ENCODE measurements at regions not wholly inside any gene's neighbourhood (a gene's known extent, or its start where the extent isn't known, plus 50 kb on each side); places are given as distances from the start of the nearest gene placed in this dataset.
"Not testable (repeated sequence)": the region's sequence is repeated elsewhere in the genome, so short reads cannot be mapped to it uniquely, and the experiment has no call there.

- CTCF ChIA-PET, result no interaction called here
- DNase-seq (ENCODE audit: extremely low spot score), result no peak
- TF ChIP-seq ZNF384 (IDR thresholded peaks at IDR 0.05), result no peak
- no peak for TF ChIP-seq FOXM1 (IDR thresholded peaks at IDR 0.05; ENCODE audit: borderline replicate concordance)
- TF ChIP-seq TARDBP (IDR thresholded peaks at IDR 0.05), result no peak
- TF ChIP-seq NFRKB (IDR thresholded peaks at IDR 0.05), result no peak
- TF ChIP-seq FOXK2 (IDR thresholded peaks at IDR 0.05), result no peak
- no peak for TF ChIP-seq PKNOX1 (IDR thresholded peaks at IDR 0.05)
- no peak for TF ChIP-seq FOXA1 (IDR thresholded peaks at IDR 0.05)
- TF ChIP-seq LEF1 (IDR thresholded peaks at IDR 0.05; ENCODE audit: borderline replicate concordance), result no peak
- no peak for TF ChIP-seq ARNT (IDR thresholded peaks at IDR 0.05)
- POLR2A ChIA-PET, result no interaction called here
Measured at GRCh38 chr3:145904138-145904537, 256.8 kb downstream of the PLOD2 start.

GRCh38 chr3:145906301-145906700 lies 254.7 kb downstream of the PLOD2 start:
- no peak for TF ChIP-seq TARDBP (IDR thresholded peaks at IDR 0.05)
- TF ChIP-seq CTBP1 (IDR thresholded peaks at IDR 0.05; ENCODE audit: borderline replicate concordance), result no peak
- TF ChIP-seq SP1 (IDR thresholded peaks at IDR 0.05), result no peak
- no peak for TF ChIP-seq ARNT (IDR thresholded peaks at IDR 0.05)
- TF ChIP-seq ELF4 (IDR thresholded peaks at IDR 0.05), result no peak
- no peak for TF ChIP-seq NFRKB (IDR thresholded peaks at IDR 0.05)
- no peak for TF ChIP-seq ZNF384 (IDR thresholded peaks at IDR 0.05)
- DNase-seq (ENCODE audit: extremely low spot score), result no peak
- POLR2A ChIA-PET, result no interaction called here
- CTCF ChIA-PET, result no interaction called here

GRCh38 chr3:145906755-145907154 lies 254.2 kb downstream of the PLOD2 start:
- no peak for DNase-seq (ENCODE audit: extremely low spot score)
- no peak for TF ChIP-seq BHLHE40 (IDR thresholded peaks at IDR 0.05; ENCODE audit: borderline replicate concordance)
- no peak for TF ChIP-seq ELF4 (IDR thresholded peaks at IDR 0.05)
- TF ChIP-seq ZNF384 (IDR thresholded peaks at IDR 0.05), result no peak
- TF ChIP-seq PKNOX1 (IDR thresholded peaks at IDR 0.05), result no peak
- no peak for TF ChIP-seq L3MBTL2 (conservative IDR thresholded peaks at IDR 0.05)
- TF ChIP-seq SP1 (IDR thresholded peaks at IDR 0.05), result no peak
- no peak for TF ChIP-seq FOXM1 (IDR thresholded peaks at IDR 0.05; ENCODE audit: borderline replicate concordance)
- no peak for TF ChIP-seq FOXK2 (IDR thresholded peaks at IDR 0.05)
- TF ChIP-seq NFRKB (IDR thresholded peaks at IDR 0.05), result no peak
- TF ChIP-seq LEF1 (IDR thresholded peaks at IDR 0.05; ENCODE audit: borderline replicate concordance), result no peak
- no peak for TF ChIP-seq HDGF (IDR thresholded peaks at IDR 0.05; ENCODE audit: borderline replicate concordance)
- no peak for TF ChIP-seq SUZ12 (IDR thresholded peaks at IDR 0.05)
- TF ChIP-seq FOXA1 (IDR thresholded peaks at IDR 0.05), result no peak
- TF ChIP-seq TARDBP (IDR thresholded peaks at IDR 0.05), result no peak
- POLR2A ChIA-PET, result no interaction called here
- CTCF ChIA-PET, result no interaction called here

GRCh38 chr3:145911016-145911415 lies 250.0 kb downstream of the PLOD2 start:
- POLR2A ChIA-PET, result no interaction called here
- no peak for DNase-seq (ENCODE audit: extremely low spot score)
- CTCF ChIA-PET, result no interaction called here
- no peak for TF ChIP-seq CTBP1 (IDR thresholded peaks at IDR 0.05; ENCODE audit: borderline replicate concordance)

GRCh38 chr3:145915787-145916186 lies 245.2 kb downstream of the PLOD2 start:
- POLR2A ChIA-PET, result no interaction called here
- DNase-seq (ENCODE audit: extremely low spot score), result peak; percentile 7
- CTCF ChIA-PET, result no interaction called here
- TF ChIP-seq FOXM1 (IDR thresholded peaks at IDR 0.05; ENCODE audit: borderline replicate concordance), result no peak
- TF ChIP-seq BHLHE40 (IDR thresholded peaks at IDR 0.05; ENCODE audit: borderline replicate concordance), result no peak
- TF ChIP-seq SP1 (IDR thresholded peaks at IDR 0.05), result no peak
- no peak for TF ChIP-seq TARDBP (IDR thresholded peaks at IDR 0.05)
- no peak for TF ChIP-seq ELF4 (IDR thresholded peaks at IDR 0.05)
- TF ChIP-seq LEF1 (IDR thresholded peaks at IDR 0.05; ENCODE audit: borderline replicate concordance), result no peak
- no peak for TF ChIP-seq HDGF (IDR thresholded peaks at IDR 0.05; ENCODE audit: borderline replicate concordance)
- TF ChIP-seq PKNOX1 (IDR thresholded peaks at IDR 0.05), result no peak
- no peak for TF ChIP-seq ARNT (IDR thresholded peaks at IDR 0.05)
- TF ChIP-seq ZNF384 (IDR thresholded peaks at IDR 0.05), result no peak
- TF ChIP-seq FOXA1 (IDR thresholded peaks at IDR 0.05), result no peak
- TF ChIP-seq NFRKB (IDR thresholded peaks at IDR 0.05), result no peak
- TF ChIP-seq CTBP1 (IDR thresholded peaks at IDR 0.05; ENCODE audit: borderline replicate concordance), result no peak
- TF ChIP-seq L3MBTL2 (conservative IDR thresholded peaks at IDR 0.05), result no peak
- TF ChIP-seq FOXK2 (IDR thresholded peaks at IDR 0.05), result no peak
- no peak for TF ChIP-seq SUZ12 (IDR thresholded peaks at IDR 0.05)

GRCh38 chr3:145927736-145928135 lies 233.2 kb downstream of the PLOD2 start:
- CTCF ChIA-PET; DNase-seq (ENCODE audit: extremely low spot score); POLR2A ChIA-PET: not testable (repeated sequence)

- TF ChIP-seq LEF1 (IDR thresholded peaks at IDR 0.05; ENCODE audit: borderline replicate concordance), result no peak
- no peak for DNase-seq (ENCODE audit: extremely low spot score)
- ChIA-PET POLR2A (no interaction called here), CTCF (no interaction called here)
Measured at GRCh38 chr3:145936971-145937370, 224.0 kb downstream of the PLOD2 start.

- CTCF ChIA-PET, result no interaction called here
- DNase-seq (ENCODE audit: extremely low spot score), result no peak
- POLR2A ChIA-PET, result no interaction called here
- no peak for TF ChIP-seq TARDBP (IDR thresholded peaks at IDR 0.05)
- no peak for TF ChIP-seq BHLHE40 (IDR thresholded peaks at IDR 0.05; ENCODE audit: borderline replicate concordance)
- TF ChIP-seq NFRKB (IDR thresholded peaks at IDR 0.05), result no peak
- TF ChIP-seq CTBP1 (IDR thresholded peaks at IDR 0.05; ENCODE audit: borderline replicate concordance), result no peak
- TF ChIP-seq L3MBTL2 (conservative IDR thresholded peaks at IDR 0.05), result no peak
- no peak for TF ChIP-seq FOXM1 (IDR thresholded peaks at IDR 0.05; ENCODE audit: borderline replicate concordance)
- TF ChIP-seq ZNF384 (IDR thresholded peaks at IDR 0.05), result no peak
- TF ChIP-seq SUZ12 (IDR thresholded peaks at IDR 0.05), result no peak
- TF ChIP-seq FOXK2 (IDR thresholded peaks at IDR 0.05), result no peak
- no peak for TF ChIP-seq SP1 (IDR thresholded peaks at IDR 0.05)
- TF ChIP-seq ELF4 (IDR thresholded peaks at IDR 0.05), result no peak
- TF ChIP-seq ARNT (IDR thresholded peaks at IDR 0.05), result no peak
- TF ChIP-seq PKNOX1 (IDR thresholded peaks at IDR 0.05), result no peak
- TF ChIP-seq FOXA1 (IDR thresholded peaks at IDR 0.05), result no peak
- TF ChIP-seq HDGF (IDR thresholded peaks at IDR 0.05; ENCODE audit: borderline replicate concordance), result no peak
Measured at GRCh38 chr3:145939431-145939830, 221.6 kb downstream of the PLOD2 start.
